Stromal cell of bone marrow (primary cell): ENCODE measurements at regions not wholly inside any gene's neighbourhood (a gene's known extent, or its start where the extent isn't known, plus 50 kb on each side); places are given as distances from the start of the nearest gene placed in this dataset.
"Not testable (repeated sequence)": the region's sequence is repeated elsewhere in the genome, so short reads cannot be mapped to it uniquely, and the experiment has no call there.

ENCODE experiments used
- DNase-seq: peaks from one replicate; pipeline ENCODE4 v3.0.0-alpha.2; 2012; ENCODE audit warnings: low read depth

DNA sequence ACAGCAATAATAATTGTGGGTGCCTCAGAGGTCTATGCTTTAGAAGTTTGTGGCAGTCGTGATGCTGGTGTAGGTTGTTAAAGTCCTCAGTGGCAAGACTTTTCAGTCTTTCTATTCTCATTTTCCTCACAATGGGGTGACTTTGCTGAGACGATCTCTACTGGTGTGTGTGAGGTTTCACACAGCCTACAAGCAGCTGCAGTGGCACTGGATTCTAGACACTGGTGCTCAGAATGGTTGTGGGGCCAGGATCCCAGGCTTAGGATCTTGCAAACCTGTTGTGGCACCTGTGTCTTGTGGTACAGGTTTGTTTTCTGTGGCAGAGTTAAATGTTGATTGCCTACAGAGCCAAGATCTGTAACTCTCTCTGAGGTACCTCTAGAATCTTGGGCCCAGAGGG, 581.2 kb downstream of the PTPRC start:
- DNase-seq, result no peak

DNA sequence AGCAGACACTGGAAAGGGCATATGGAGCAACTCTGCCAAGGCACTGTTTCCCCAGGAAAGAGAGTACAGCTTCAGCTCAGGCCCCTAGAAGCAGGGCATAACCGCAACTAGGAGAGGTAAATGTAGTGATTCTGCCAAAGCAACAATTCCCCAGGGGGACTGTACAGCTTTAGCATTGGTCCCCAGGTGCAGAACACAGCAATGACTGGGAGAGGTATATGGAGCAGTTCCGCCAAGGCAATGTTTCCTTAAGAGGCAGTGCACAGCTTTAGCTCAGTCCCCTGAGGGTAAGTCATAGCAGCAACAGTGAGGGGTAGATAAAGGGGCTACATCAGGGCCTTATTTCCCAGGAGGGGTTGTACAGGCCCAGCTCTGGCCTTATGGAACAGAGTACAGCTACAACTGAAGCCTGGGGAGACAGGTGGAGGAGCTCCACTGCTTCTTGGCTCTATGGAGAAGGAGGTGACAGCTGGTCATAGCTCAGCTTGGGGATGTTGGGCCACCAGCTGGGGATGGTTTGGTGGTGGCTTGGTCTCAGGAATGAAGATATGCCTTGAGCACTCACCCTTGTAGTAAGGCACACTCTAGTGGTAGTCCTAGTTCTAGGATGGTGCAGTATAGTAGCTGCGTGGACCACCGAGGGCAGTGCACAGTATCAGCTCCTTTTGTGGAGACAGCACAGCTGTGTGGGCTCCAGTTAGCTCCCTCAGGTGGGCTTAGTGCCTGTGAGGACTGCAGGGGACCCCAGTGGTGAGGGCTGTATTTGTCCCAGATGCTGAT, 582.7 kb downstream of the PTPRC start:
- DNase-seq, result no peak

DNA sequence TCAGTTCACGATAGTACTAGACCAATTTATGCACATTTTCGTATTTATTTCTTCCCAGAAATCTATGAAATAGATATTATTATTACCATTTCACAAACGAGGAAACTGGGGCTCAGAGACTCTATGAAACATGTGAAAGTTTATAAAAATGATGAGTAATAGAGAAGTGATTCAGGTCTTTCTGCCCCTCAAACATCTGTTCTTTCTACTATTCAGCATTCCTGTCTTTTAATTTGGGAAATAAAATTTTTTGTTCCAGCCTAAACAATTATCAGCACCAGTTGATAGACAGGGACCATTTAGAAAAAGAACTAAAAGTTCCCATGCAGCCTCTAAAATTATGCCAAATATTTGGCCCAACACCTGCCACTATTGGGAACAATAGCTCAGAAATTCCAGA, 585.1 kb downstream of the PTPRC start:
- DNase-seq, result no peak

DNA sequence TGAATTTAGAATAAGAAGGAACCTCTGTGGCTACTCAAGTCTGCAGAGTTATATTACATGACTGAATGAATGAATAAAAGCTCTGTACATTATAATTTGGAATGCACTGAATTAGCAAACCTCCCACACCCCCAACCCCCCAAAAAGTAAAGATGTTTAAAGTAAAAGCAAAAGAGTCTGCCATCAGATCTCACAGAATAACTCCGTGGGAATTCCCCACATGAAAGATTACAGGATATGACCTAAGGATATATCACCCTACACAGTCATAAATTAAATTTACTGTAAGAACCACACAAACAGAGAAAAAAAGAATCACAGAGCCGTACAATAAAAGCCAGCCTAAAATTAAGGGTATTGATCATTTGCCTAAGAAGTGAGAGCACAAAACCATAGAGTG, 587.3 kb downstream of the PTPRC start:
- peak; percentile 3 for DNase-seq

DNA sequence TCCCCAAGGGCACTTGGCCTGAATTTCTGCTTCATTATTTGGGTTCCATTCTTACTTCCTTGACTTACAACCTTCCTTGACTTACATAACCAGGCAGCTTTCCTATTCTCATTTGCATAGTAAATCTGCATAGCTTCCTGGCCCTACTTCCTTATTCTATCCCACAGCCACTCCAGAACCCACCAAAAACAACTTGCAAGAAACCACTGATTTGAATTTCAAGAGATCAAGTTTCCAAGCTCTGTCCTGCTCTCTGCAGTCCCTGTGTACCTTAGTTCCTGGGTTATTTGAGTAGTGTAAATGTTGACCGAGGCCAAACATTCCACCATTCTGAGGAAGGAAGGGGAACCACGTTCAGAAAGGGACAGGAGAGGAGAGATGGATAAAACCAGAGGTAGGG, 603.3 kb downstream of the PTPRC start:
- no peak for DNase-seq

DNA sequence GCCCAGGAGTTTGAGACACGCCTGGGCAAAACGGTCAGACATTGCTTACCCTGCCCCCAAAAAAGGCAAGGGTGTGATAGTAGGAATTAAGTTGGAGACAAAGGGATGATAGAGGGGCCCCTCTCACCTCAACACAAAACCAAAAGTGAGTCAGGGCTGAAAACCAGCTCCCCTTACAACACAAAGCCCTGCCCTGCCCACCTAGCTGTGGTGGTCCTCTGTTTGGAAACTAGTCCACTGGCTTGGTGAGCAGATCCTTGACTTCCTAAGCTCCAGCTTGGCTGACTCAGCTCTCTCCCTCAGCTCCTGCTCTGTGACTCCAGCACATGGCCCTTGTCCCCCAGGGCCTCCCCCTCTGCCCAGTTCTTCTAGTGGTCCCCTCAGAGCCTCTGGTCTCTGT, 603.8 kb downstream of the PTPRC start:
- no peak for DNase-seq

DNA sequence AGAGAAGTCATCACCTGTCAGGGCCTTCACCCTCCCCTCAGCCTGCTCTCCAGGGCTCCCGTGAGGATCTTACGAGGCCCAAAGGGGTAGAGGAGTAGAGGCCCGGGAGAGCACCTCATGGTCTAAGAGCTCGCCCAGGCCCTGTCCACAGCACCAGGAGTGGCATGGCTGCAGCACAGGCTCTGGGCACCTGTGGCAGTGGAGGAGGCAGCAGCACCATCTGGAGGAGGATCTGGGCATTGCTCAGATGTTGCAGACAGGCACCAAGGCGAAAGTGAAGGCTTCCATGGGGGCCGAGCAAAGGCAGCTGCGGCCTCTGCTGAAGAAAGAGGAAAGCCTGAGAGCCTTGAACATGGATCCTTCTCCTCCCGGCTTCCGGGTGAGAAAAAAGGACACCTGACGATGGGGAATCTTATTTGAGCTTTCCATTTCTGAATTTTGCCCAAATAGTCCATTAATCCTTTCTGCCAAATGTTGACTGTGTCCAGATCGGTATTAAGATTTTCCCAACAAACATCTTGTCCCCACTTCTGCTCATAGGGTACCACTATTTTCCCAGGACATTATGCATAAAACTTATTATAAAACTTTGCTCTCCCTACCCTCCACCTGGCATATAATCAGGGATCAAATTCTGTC, 604.7 kb downstream of the PTPRC start:
- peak; percentile 6 for DNase-seq

DNA sequence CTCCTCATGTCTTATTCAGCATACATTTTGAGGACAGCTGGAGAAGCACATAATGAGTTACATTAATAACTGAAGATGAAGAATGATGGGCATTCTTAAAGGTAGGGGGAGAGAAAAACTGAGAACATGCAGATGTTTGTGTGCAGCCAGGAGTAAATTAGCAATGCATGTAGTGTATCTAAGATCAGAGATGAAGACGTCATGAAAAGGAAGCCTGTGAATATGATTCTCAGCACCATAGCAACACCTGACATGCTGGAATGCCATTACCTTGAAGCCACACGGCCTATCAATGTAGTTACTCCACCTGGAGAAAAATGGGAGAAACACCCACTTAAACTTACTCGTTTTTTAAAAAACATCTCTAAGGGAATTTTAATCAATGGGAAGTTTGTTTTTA, 607.1 kb downstream of the PTPRC start:
- no peak for DNase-seq

DNA sequence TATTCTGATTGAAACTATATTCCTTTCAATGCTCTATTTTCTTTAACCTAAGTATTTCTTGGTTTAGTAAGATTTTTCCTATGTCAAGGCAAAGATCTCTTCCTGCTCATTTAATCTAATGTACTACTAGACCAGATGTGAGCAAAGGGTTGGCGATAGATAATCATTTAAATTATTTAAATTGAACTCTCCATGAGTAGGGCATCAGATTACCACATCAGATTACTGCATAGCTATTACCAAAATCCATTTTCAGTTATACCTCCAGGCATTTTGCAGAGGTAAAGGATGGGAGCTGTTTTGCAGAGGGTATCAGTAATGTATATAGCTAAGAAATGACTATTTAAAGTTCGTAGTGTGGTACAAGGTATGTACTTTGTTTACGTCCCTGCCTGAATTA, 607.9 kb downstream of the PTPRC start:
- no peak for DNase-seq

DNA sequence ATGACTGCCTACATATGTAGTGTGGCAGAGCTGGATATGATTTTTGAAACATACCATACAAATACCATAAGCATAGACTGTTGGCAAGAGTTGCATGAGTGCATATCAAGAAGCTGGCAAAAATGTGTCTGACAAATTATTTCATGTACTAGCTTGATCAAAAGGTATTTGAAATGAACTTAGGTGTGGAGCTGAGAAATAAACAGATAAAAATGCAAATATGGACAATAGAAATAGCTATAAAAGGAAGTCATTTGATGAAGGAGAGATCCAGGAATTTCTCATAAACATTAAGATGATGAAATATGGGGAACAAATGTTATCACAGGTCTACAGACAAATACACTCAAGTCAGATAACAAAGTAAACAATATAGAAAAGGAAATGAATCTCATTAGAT, 609.1 kb downstream of the PTPRC start:
- no peak for DNase-seq

DNA sequence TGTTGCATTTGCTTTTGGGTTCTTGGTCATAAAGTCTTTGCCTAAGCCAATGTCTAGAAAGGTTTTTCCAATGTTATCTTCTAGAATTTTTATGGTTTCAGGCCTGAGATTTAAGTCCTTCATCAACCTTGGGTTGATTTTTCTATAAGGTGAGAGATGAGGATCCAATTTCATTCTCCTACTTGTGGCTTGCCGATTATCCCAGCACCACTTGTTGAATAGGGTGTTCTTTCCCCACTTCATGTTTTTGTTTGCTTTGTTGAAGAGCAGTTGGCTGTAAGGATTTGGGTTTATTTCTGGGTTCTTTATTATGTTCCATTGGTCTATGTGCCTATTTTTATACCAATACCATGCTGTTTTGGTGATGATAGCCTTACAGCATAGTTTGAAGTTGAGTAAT, 615.2 kb downstream of the PTPRC start:
- not testable (repeated sequence) for DNase-seq

DNA sequence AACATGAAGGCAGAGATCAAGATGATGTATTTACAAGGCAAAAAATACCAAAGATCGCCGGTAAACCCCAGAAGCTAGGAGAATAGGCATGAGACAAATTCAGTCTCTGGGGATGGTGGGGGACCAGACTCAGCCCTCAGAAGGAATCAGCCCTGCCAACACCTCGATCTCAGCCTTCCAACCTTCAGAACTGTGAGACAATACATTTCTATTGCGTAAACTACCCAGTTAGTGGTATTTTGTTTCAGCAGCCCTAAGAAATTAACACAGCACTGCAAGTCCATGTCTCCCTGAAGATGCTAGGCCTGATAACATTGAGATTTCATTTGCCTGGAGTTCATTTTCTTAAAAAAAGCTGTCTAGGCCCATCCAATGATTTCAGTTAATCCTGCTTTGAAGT, 622.5 kb downstream of the PTPRC start:
- DNase-seq, result no peak

DNA sequence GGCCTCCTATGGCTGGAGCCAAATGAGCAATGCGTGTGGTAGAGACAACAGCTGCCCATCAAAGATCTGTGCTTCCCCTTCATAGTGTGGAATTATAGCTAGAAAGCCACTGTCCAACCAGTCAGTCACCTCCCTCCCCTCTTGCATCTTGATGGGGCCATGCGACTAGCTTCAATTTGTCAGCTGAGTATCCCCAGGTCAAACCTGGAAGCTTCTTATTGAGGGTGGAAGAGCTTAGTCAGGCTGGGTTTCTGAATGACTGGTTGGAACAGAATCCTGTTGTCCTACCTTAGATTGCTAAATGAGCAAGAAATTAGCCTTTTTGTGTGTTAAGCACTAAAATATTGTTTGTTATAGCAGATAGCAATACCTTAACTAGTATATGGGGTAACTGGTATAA, 625.4 kb downstream of the PTPRC start:
- DNase-seq, result no peak

DNA sequence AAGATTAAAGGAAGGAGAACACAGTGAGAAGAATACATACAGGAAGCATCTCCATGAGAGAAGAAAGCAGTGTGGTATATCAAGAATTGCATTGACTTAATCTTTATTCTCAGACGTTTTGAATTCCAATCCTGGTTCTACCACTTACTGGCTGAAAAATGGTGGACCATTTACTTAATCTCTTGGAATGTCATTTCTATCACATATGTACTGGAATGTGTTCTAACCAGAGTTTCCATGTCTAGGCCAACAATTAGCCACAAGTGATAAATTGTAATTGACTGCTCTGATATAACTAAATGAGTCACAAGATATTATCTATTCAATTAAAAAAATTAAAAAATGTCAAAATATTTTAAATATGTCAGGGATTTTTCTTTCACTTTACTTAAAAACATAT, 626.1 kb downstream of the PTPRC start:
- no peak for DNase-seq

DNA sequence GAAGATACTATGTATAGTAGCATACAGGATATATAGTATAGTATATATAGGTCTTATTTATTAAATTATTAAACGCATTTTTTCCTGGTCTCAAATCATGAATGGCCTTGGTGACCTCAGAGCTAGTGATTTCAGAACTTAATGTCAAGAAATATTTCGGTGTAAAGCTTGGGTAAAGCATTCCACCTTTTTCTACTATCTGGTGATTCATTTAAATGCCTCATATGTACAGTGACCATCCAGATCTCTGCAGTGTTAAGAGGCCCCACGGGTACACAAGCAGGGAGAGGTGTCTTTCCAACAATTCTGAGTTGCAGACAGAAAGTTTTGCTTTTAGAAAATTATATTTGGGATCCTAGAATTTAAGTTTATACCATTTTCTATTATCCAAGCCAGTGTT, 626.5 kb downstream of the PTPRC start:
- DNase-seq, result no peak

DNA sequence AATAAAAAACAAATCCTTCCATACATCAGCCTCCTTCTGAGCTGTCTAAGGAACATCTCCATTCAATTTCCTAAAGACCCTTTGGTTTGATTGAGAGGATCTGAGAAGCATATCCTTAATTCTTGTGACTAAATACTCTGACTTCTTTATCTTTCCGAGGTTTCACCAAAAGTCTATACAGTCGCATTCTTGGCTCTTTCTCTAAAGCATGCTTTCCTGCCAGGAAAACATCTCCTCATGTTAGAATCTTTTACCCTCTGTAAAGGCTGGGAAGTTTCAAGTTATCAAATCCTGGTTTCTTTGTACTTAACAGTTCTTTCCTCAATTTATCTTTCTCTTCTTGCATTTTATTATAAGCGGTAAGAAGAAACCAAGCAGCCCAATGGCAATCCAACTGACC, 630.4 kb downstream of the PTPRC start:
- DNase-seq, result no peak

DNA sequence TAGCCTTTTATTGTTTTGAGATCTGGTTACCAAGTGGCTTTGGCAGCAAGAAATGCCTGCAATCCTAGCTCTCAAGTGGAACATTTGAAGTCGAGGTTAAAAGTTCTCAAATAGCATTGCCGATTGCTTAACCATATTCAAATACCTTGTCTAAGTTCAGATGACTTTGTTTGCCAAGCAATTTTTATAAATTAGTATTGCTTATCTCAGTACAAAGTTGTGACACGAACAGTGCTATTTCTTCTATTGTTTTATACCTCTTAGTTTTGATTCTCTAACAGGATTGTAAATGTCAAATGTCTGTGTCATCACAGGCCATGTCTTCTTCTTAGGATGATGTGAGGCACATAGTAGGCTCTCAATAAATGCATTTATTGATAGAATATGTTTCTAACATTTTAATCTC, 633.3 kb downstream of the PTPRC start:
- DNase-seq, result peak; percentile 73

DNA sequence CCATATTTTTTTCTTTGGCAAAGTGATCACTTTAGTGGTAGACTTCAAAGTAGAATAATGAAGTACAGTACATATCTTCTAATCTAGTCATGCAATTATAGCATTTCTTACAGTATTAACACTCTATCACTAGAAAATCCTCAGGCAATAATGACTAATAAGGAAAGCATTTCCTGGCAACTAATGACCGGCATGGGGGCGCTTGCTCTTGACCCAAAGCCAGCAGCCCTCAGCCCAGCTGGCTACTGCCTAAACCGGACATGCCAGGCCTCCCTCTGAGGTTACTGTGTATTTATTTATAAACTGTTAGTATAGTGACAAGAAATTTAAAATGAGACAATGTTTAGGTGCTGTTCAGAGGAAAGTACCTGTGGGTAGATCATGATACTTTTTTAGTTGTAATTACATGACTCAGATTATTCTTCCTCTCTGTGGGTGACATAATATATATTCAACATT, 633.8 kb downstream of the PTPRC start:
- peak; percentile 29 for DNase-seq

DNA sequence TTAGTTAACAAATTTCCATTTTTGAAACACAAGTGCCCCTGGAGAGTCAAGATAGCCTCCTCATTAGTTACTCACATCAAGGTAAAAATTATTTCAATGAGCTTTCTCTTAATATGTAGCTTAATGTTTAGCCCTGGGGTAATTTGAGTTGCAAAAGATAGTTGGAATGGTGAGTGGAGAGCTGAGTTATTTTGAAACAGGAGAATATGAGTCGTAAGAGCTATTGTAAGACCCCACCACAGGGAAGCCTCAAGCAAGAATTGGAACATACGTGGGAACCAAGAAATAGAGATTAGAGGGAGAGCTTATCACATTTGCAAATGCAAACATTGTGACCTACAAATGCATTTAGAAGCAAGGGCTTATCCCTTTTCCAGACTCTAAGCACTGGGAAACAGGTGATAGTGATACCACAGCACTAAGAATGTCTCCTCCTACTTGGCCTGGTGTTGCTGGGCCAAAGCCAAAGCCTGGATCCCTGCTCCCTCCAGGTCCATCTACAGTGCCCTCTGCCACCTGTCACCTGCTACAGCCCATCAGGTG, 635.1 kb downstream of the PTPRC start:
- no peak for DNase-seq

DNA sequence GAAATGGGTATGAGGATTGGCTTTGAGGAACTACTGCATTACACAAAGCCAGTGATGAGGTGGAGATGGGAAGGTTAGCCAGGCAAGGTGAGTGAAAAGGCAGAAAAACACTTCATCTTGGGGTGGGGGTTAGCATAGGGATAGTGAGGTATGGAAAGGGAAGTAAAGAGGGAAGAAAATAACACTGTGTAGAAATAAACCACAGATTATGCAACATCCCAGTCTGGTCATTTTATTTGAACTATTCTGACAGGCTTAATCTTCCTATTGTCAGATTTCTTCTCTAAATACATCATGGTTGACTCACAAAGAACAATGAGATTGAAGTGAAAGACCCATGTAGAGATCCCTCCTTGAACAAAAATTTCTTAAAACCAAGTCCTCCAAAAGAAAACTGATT, 640.2 kb downstream of the PTPRC start:
- no peak for DNase-seq

DNA sequence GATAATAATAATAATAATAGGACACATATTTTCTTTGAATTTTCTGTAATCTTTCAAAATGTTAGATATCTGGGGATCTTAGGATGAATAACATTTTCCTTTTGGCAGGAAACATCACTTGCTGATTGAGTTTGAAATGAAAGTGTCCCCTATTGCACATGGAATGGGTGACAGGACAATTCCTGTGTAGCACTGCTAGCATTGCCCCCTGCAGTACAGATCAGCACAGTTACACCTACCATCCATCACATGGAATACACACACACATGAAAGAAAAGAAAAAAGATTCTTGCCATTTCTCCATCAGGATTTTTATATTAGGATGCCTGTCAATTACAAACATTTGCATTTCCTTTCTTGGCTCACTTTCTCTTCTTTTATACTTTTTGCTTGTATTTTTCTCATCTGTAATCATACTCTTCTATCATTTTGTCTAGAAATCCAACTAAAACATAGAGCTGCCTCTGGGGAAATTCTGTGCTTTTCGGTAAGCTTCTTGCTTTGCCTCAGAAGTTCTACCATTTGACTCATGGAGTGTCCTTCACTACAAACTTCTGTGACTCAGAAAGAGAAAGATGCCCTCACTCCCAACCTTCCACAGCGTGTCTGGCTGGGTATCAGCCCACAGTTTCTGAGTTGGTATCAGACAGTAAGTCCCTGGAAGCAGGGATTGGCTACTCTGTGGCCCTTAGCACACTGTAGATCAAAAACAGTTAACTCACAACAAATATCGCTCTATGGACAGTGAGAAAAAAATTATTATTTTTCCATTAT, 641.2 kb downstream of the PTPRC start:
- peak; percentile 53 for DNase-seq

DNA sequence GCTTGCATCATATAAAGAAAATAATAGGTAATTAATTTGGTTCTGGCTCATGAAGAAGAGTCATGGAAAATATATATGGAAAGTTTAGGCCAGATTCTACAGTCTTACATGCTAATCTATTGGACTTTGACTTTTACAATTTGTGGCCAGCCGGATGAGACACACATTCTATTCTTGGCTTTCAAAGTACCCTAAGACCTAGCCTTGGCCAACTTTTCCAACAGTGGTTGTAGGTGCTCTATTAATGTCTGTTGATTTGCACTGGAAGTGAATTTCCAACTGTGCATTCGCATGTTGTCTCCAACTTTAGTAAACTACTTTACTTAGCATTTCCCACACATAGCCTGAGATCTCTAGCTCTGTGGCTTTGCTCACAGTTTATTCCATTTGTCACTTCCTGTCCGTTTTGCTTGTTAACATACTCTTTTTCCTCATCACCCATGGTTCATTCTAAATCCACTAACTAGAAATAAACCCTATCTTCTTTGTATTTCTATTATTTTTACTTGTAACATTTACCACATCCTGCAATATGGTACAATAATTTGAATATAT, 644.0 kb downstream of the PTPRC start:
- no peak for DNase-seq

DNA sequence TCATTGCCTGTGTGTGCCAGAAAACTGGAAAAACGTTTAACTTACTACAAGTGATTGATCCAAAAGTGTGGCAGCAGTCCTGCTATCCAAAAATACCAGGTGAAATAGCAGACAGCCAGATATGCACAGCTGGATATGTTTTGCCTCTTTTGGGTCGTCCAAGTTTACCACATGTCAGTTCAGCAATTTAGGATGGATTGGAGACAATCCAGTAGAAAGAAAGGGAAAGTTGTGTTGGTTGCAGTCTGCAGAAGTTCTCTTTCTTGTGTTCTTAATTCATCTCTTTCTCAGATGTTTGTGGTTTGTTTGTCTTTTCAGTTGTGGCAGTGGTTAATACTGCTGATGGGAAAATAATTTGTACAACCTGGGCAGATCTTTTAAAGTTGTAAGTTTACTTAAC, 645.0 kb downstream of the PTPRC start:
- DNase-seq, result no peak
